ENCODE measurements at regions not wholly inside any gene's neighbourhood (a gene's known extent, or its start where the extent isn't known, plus 50 kb on each side); places are given as distances from the start of the nearest gene placed in this dataset.

DNA sequence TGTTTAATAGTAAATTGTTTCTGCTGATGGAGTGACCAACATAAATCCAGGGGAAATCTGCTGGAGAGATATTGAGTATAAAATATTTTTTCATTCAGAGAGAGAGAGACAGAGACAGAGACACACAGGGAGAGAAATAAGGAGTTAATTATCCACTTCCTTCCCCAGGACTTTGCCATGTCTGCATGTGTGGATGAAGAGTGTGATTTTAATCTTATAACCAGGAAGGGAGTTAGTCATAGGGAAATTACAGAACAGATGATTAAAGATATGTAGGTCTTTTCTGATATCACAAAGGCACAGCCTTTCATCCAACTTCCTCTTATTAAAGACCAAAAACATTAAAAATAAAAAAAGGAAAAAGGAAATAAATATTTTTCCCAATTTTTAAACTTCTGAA is 526.3 kb downstream of the SPRY1 start:
- TF ChIP-seq CTCF (conservative IDR thresholded peaks at IDR 0.05 in 1 of 2, IDR thresholded peaks at IDR 0.05 in 1 of 2; ENCODE audit: low read depth in 1 of 2, low read length in 2 of 2) (no peak), EZH2 (IDR thresholded peaks at IDR 0.05; ENCODE audit: low read length, missing control alignments) (no peak)

Measured in fibroblast of lung (primary cell).